HG03575 (cell line): ENCODE measurements at regions not wholly inside any gene's neighbourhood (a gene's known extent, or its start where the extent isn't known, plus 50 kb on each side); places are given as distances from the start of the nearest gene placed in this dataset.

Experiments used
- ATAC-seq: cut with Tn5 transposase; IDR thresholded peaks from one replicate; pipeline ENCODE4 v1.9.1; 2021; ENCODE audit not compliant: unreplicated experiment, insufficient number of reproducible peaks, low FRiP score; ENCODE audit errors: extremely low read depth

DNA sequence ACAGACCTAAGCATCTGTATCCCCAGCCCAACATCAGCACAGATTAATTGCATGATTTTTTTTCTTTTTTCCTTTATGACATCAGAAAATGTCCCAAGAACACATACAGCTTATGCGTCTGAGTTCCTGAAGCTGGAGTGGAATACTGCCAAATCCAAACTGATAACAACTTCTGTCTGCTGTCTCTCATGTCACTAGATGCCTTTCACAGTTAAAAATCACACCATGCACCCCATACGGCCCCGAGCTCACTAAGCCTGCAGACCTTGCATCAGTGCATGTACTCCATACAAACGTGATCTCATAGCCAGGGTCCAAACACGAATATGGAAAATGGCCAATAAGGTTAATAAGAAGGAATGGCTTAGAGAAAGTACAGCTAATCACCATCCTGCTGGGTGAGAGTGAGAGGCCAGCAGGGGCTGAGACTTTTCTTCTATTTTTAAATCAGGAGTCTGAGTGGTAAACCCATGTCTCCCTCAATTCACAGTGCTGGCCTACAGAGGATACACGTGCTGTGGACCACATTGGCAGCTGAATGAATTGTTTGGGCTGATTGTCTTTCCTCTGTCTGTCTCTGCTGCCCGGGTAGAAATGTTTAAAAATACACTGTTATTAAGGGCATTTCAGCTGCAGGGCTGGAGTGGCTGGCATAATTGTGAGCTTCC lies 350.6 kb upstream of the RAG2 start:
- ATAC-seq: no peak

DNA sequence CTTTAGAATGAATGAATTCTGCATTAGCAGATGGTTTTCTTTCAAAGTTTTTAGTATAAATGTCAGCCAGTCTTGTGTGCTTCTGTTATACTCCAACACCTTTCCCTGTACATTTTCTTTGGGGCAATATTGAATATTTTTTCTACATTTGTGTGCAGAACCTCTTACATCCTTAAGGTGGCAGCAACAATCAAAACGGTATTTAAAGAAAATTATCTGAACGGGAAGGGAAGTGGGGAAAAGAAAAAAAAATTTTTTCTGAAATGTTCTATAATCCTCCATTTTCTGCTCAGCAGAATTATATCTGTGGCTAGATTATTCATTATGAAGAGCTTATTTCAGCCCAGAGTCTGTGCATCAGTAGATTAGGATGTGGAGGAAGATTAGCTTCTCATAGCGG lies 347.3 kb upstream of the RAG2 start:
- ATAC-seq: no peak

DNA sequence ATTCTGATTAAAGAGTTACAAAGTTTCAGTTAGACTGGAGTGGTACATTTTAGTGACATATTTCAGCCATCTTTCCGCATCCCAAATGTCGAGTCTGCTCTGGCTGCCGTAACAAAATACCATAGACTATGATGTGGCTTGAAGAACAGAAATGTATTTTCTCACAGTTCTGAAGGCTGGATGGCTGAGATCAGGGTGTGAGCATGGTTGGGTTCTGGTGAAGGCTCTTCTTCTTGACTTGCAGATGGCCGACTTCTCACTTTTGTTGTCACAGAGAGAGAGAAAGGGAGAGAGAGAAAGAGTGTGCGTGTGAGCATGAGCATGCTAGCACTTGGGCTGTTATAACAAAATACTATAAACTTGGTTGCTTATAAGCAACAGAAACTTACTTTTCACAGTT lies 335.4 kb upstream of the RAG2 start:
- no peak for ATAC-seq

DNA sequence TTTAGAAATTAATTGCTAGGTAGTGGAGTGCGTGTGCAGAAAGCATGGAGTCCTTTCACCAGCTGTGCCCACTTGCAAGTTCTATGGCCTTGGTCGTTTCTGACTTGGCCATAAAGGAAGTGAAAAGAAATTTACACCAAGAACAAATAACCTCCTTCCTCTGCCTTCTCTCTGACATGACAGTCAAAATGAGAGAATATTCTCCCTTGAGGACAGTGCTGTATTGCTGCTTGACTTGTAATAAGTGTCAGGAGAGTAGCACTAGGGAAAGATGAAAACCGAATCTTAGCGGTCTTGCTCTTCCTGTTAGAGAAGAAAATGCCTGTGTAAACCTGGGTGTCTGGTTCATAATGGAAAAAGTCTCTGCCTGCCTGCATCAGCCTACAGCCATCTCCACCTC lies 333.1 kb upstream of the RAG2 start:
- no peak for ATAC-seq

DNA sequence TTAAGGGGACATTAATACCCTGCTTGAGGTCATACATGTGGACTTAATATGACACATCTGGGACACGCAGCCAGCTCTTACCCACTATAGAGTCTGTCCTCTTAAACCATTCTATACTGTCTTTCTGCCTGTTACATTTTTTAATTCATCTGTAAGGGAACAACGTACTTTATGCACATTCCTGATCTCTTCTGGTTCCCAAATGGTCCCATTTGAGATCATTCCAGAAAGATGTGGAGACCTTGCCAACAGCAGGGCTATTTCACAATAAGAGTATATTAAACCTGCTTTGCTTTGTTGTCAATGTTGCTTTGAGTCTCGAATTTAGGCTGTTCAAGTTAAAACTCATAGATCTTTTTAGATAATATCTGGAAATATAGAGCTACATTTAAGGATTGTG lies 332.2 kb upstream of the RAG2 start:
- ATAC-seq: no peak

DNA sequence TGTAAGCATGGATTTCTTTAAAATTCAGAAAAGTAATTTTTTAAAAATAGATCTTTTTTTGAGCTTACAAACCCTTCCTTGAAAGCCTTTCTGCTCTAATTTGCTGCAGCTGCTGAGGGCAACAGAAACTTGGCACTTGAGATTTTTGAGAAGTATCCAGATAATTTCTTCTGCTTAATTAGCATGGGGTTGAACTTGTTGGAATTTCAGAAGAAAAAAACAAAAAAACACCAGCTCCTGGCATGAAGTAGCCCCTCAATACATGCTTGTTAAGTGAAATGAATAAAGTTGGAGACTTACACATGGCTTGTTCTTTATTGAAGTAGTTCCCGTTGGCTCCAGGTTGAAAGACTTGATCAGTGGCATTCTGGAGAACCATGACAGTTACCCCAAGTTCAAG lies 331.4 kb upstream of the RAG2 start:
- no peak for ATAC-seq

DNA sequence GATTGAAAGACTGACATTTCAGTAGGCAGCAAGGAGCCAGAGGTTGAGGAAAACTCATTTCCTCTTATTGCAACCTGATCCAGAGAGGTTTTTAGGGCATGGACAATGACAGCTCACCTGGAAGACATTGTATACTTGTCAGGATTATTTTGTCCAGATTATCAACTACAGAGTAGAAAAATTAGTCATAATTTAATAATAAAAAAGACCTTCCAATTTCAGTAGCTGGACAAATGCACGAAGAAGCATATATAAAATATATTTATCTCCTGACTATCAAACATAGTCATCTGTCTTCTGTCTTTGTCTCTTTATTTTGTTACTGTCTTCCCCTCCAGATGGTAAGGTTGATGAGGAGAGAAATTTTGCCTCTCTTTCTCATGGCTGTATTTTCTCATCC lies 330.6 kb upstream of the RAG2 start:
- no peak for ATAC-seq

DNA sequence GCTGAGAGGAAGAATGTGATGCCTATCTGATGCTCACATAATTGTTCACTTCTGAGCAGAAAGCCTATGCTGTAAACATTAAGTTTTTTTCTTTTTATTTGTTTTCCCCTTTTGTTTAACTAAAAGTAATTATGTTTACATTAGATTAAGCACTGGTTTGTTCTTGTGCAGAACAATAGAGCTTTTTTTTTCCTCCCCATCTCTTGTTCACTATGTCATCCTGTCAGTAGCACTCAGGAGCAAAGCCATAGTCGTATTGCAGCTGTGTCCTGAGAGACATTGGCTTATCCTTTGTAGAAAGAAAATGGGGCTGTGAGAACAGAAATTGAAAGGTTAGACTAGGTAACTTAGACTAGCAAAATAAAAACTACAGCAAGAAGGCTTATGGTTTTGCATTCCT lies 301.8 kb upstream of the RAG2 start:
- no peak for ATAC-seq

DNA sequence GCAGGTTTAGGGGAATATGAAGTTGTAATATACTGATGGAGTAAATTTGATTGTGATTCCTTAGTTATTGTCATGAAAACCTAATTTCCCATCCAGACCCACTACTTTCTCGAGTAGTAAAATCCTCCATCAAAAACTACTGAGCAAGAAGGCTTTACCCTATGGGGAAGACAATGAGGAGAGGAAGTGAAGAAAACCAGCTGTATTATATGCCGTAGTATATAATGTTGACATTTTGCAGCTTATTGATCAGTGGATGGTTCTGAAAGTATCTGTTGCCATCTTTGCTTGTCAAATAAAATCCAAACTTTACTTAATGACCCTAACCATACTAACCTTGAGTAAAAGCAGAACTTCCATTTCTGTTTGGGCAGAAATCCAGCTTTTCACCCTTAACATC lies 292.8 kb upstream of the RAG2 start:
- no peak for ATAC-seq

DNA sequence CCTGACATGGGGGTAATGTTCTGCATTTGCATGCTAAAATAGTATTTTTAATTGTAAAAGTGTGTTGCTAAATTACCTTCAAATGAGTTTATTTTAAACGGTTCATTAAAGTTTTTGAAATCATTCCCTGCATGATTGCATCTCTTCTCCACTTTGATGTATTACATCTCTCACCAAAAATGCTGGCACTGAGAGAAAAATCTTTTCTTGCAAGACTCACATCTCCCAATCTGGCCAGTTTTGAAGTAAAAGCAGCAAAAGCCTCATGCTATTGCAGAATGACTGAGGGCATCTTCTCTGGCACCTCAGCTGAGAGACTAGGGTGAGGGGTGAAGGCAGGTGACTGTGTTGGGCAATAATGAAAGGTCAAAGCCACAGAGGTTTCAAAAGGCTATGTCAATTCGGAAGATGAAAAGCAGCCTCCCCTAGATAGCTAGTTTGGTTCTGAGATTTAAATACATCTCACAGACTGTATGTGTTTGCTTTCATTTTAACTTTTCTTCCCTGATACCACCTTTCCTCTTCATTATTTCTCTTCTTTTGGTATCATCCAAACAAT lies 292.2 kb upstream of the RAG2 start:
- no peak for ATAC-seq

DNA sequence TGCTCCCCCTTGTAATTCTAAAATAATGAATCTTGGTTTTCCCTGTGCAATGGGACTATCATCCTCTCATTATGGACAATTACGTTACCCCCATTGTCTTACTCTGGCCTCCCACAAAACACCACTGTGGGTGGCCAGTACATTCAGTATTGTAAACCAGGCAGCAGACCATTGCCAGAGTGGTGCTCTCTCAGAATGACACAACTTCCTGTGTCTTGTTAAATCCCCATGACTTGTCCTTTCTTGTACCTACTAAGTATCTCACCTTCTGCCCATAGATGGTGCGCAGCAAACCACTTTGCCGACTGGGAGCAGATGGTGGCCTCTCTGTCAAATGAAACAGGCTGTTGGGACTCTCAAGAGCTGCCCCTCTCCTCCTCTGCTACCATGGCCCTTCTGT lies 287.1 kb upstream of the RAG2 start:
- no peak for ATAC-seq

DNA sequence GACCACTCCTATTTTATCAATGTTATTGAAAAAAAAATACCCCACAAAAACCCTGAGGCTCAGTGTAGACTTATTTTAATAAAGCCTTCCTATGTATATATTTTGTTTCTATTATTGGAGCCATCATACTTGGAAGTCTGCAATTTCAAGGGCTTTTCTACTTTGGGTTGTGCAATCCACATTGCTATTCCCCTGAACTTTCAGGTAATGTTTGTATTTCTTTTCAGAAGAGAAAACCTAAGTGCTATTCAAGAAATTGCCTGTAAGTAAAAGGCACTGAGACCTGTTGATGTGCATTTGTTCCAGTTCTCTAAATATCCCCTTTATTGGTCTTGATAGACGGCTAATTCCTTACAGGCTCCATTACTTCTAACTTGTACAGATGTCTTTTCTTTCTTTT lies 280.7 kb upstream of the RAG2 start:
- ATAC-seq: no peak

DNA sequence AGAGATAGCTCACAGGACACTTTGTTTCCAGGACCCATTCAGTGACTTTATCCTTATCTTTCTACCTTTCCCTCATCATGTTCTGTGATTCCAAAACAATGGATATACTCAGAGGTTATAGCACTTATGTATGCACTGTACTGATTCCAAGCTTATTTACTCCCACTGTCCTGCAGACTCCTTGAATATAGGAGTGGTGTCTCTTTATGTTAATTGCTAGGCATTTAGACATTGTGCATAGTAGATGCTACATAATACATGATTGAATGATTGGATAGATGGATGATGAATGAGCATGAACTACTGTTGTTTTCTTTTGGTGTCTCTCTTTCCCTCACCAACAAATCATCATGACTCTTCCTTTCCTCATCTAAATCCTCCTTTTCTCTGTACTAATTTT lies 279.1 kb upstream of the RAG2 start:
- ATAC-seq: no peak

DNA sequence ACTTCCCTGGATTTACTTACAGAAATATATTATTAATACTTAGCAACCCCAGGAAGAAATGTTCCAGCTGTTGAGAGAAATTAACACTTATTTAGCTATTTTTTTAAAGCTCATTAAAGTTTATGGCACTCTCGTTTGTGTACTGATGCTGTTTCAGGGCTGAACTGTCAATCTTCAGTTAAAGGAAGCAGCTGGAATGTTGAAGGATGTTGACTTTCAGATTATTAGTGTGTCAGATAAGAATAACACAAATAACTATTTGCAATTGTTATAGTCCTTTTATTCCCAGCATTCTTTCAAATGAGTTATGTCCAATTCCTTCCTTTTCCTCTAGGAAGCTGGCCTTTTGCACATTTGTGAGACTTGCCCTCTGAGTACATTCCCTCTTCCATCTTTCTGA lies 278.2 kb upstream of the RAG2 start:
- no peak for ATAC-seq

DNA sequence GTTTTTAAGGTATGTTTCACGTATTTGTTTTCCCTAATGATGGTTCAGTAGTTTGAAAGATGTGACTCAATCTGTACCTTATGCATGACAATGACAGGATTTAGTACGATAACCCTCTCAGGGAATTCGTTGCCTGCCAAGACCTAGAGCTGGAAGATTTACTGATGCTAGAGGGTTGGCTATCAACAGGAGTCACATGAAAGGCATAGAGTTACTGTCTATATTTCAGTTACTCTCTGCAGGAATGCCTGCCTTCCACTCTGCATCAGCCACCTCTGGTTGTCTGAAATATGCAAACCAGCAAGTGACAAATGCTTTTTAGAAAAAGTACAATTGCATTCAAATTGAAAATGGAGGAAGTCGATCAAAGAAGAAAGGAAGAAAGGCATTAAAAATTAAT lies 276.3 kb upstream of the RAG2 start:
- no peak for ATAC-seq

DNA sequence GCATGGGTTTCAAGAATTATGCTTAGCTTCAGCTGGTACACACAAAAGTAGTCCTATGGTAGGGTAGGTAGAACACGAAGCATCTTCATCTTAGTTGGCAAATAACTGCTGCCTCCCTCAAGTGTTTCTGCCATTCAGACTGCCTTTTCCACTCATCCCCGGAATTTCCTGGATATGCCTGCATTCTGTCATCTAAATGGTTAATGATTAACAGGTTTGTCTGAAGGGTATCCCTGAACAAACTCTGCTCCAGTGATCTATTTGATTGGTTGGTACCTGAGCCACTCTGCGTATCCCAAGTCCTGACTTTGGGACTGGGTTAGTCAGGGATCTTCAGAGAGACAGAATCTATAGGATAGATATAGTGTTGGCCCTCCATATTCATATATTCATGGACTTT lies 272.3 kb upstream of the RAG2 start:
- no peak for ATAC-seq

DNA sequence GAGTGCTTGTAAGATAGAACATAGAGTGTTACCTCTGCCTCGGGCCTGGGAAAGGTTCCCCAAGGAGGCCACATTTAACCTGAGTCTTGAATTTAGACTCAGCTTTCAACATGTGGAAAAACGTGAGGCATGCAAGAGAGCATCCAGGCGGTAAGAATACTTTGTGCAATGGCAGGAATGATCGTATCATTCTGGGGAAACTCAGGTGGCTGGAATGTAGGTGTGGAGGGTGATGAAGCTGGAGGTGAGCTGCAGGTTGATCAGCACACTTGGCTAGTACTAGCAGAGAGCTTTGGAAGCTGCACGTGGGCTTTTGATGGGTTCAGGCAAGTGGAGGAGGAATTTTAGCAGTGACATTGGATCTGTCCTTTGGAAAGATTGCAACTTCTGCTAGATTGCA lies 270.3 kb upstream of the RAG2 start:
- no peak for ATAC-seq

DNA sequence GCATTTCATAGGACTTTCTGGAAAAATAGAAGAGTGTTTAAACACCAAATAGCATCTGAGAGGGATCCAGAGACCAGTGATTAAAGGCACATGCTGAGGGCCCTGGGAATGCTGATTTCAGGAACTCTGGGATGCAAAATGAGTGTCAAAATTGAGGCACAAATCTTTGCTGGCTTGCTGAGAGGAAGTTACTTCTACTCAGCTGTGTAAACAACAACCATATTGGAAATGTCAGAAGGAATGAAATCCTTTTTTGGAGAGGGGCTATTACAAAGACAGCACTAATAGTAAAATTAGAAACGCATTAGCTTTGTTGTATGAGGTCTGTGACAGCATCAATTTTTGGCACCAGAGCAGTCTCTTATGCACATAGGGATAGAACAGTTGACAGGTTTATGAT lies 267.8 kb upstream of the RAG2 start:
- no peak for ATAC-seq

DNA sequence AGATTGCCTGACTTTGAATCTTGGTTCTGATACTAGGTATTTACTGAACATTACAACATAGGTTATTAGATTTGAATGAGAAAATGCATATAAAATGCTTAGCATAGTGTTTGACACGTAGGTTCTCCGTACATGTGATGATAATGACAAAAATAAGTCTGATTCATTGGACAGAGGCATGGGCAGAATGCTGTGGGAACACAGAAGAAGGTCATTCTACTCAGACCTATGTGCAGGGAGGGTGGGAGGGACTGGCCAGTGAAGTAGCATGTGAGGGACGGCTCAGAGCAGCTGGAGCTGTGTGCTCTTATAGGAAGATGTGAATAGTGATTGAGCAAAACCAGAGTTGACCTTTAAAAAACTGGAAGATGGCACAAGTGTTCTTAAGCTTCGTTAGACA lies 256.8 kb upstream of the RAG2 start:
- no peak for ATAC-seq

DNA sequence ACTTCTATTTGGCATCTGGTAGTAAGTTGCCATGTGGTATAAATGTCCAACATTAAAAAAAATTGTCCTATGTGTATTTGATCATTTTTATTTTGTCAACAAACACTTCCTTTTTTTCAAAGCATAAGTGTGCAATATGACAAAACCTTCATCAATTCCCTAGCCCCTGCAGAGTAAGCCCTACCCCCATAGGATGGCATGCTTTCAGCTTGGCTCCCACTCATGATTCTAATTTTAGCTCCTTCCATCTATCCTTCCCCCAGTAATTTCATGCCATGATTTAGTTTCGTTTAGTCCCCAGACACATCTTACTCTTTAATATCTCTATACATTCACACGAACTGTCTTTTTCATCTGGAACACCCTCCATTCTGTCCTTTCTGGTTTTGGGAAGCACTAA lies 250.6 kb upstream of the RAG2 start:
- no peak for ATAC-seq

DNA sequence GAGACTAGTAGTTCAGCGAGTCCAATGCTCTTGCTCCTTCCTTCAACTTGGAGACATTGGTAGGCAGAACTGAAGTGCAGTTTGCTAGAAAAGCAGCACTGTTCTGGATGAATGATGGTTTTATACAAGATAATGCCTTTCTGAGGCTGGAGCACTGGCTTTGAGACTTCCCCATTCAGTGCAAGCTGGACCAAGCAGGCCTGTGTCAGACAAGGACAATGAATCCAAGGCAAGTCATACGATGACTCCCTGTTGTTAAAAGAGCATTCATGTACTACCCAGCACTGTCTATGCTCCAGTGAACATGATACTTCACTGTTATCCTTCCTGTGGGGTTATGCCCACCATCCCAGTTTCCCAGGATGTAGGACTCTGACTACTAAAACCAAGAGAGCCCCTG lies 242.3 kb upstream of the RAG2 start:
- ATAC-seq: no peak
